Fibroblast of mammary gland (primary cell): ENCODE measurements at regions not wholly inside any gene's neighbourhood (a gene's known extent, or its start where the extent isn't known, plus 50 kb on each side); places are given as distances from the start of the nearest gene placed in this dataset.

Source experiments
- DNase-seq: peaks from one replicate; pipeline ENCODE4 v3.0.0-alpha.2; 2010; ENCODE audit warnings: low read depth
- H3K4me3 ChIP-seq: 2 replicates; pipeline ENCODE4 v1.5.1; 2011; ENCODE audit warnings: low read depth, mild to moderate bottlenecking, low read length, moderate library complexity; ENCODE audit not compliant: control insufficient read depth
- TF ChIP-seq, protein P1 (sequence below): conservative IDR thresholded peaks from 2 replicates; pipeline ENCODE4 v1.5.1; 2011; ENCODE audit warnings: low read depth, low read length, inconsistent platforms; ENCODE audit not compliant: control insufficient read depth, insufficient read depth

DNA sequence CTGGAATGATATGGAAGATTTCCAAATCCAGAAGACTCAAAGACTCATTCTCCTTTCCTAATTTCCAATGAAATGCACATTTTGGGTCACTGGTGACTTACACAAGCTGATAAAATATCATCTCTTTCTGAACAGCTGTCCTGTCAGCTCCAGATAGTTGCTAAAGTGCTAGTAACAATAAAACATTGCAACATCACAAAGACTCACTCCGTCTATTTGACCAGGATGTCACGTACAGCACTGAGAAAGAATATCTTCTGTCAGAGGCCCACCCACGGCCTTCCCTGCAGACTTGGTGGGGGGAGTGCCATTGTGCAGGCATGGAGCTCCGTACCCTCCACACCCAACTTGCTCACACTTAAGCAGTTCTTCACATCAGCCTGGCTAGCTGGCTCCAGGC lies 78.9 kb upstream of the EGR2 start:
- DNase-seq: peak; percentile 79
- H3K4me3 ChIP-seq: no peak overlapping the region
- TF ChIP-seq, protein P1, sequence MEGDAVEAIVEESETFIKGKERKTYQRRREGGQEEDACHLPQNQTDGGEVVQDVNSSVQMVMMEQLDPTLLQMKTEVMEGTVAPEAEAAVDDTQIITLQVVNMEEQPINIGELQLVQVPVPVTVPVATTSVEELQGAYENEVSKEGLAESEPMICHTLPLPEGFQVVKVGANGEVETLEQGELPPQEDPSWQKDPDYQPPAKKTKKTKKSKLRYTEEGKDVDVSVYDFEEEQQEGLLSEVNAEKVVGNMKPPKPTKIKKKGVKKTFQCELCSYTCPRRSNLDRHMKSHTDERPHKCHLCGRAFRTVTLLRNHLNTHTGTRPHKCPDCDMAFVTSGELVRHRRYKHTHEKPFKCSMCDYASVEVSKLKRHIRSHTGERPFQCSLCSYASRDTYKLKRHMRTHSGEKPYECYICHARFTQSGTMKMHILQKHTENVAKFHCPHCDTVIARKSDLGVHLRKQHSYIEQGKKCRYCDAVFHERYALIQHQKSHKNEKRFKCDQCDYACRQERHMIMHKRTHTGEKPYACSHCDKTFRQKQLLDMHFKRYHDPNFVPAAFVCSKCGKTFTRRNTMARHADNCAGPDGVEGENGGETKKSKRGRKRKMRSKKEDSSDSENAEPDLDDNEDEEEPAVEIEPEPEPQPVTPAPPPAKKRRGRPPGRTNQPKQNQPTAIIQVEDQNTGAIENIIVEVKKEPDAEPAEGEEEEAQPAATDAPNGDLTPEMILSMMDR: no peak

DNA sequence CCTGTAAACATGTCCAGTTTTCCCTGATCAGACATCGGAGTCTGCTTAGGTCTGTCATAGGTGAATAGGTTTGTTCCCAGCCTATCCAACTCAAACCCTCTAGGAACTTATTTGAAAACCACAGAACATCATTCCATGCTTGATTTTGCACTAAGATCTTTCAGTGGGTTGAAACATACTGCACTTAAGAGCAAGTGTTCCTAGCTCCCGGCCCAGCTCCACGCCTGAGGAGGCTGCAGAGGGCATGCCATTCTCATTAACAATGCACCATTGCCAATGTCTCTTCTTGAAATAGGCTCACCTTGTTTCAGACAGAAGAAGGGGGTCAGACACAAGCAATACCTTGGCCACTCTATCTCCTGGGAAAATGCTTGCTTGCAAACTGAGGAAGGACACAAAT lies 78.0 kb upstream of the EGR2 start:
- H3K4me3 ChIP-seq: no peak overlapping the region
- no peak for DNase-seq
- TF ChIP-seq, protein P1: no peak

DNA sequence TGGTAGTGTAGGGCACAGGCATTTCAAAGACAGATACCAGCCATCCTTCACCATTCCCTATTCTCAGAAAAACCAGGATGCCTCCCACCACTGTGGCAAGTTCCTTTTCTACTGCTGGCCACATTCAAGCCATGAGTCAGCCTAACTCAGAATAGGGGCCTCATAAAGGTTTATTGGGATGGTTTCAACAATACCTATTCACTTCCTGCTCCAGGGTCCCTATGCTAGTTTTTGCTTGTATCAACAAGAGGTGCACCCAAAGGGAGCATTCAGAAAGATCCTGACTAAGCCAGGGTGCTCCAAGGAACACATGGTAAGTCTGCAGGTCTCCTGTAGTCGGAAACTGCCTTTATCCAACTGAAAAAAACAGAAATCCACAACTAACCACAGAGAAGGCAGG lies 76.9 kb upstream of the EGR2 start:
- H3K4me3 ChIP-seq: no peak overlapping the region
- DNase-seq: no peak
- TF ChIP-seq, protein P1: no peak

DNA sequence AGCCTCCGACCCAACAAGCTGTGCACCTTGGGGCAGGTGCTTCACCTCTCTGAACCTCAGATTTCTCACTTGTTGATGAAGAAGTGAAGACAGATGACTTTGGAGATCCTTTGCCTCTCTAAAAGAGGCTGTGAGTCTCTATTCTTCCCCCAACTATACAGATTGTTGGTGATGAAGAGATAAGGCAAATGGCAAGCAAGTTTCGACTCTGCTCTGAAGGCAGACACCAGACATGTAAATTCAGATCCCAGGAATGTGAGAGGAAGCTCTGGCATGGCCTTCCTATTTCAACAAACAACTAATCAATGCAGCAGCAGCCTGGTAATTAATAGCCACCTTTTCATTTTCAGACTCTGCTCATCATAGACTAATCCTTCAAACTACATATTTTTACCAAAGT lies 74.2 kb upstream of the EGR2 start:
- no peak overlapping the region for H3K4me3 ChIP-seq
- DNase-seq: no peak
- TF ChIP-seq, protein P1: no peak

DNA sequence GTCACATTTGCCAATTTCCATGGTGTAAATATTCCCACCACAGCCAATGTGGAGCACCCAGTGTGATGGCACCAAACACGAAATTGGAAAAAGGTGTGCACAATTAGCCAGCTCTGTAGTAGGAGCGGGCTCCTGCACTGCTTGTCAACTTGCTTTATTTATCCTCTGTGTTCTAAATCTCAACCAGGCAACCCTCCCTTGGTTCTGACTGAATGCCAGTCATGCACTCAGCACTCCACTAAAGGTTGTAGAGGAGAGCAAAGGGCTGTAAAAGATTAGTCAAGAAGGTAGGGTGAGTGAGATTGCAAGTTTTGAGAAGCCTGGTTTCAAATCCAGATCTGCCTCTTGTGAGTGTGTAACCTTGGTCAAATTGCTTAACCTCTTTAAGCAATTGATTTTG lies 71.5 kb upstream of the EGR2 start:
- DNase-seq: no peak
- TF ChIP-seq, protein P1: no peak
- no peak overlapping the region for H3K4me3 ChIP-seq

DNA sequence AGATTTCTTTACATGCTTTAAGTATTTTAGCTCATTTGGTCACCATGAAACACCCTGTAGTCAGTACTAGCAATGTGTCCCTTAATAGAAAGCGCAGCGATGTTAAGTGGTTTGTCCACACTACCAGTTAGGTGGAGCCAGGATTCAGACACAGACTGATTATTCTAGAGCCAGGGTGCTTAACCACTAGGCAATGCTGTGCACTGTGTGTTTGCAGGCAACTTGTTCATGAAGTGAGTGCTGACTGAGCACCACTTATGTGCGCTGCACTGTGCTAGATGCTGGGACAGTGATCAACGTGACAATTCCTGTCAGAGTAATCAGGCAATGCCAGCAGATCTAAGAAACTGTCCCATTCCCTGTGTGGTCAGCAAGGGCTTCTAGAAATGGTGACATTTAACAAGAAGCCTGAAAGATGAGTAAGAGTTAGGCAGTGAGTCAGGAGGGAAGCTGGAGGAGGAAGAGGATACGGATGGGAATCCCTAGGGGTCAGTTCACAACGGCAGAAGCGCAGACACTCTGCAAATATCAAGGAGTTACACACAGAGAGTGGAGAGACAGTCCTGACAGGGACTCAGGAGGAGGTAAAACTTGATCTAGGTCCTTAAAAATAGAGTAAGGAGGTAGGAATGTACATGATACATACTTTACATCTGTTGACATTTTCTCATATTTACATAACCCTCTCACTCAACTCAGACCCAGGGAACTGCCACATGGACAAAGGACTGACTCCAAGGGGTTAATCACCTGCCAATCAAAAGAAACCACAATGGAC lies 69.7 kb upstream of the EGR2 start:
- TF ChIP-seq, protein P1: no peak

DNA sequence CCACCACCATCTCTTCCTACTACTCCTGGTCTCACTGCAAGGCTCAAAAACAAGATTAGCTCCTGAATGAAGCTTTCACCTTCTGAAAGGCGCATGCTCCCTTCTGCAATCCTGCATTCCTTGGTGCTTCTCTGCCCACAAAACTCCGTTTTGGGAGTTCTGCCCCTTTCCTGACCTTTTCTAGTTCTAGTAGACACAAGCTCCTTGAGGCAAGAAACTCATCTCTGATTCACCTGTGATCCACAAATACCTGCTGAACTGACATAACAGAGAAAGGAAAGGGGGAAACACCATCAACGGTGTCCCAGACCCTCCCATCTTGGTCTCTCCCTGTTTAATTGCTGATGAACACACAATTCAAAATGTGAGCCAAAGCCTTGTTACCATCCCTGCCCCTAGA lies 64.0 kb upstream of the EGR2 start:
- TF ChIP-seq, protein P1: no peak
- DNase-seq: no peak
- no peak overlapping the region for H3K4me3 ChIP-seq

More for the DNA sequence above, 69.7 kb upstream of the EGR2 start:
- DNase-seq: peak; percentile 80
- no peak overlapping the region for H3K4me3 ChIP-seq
